Esophagus squamous epithelium (tissue), 4 donors: ENCODE measurements at regions not wholly inside any gene's neighbourhood (a gene's known extent, or its start where the extent isn't known, plus 50 kb on each side); places are given as distances from the start of the nearest gene placed in this dataset.

Experiments
- POLR2A ChIP-seq, 4 donors: fragments of 450-650 bp; IDR thresholded peaks; one replicate each; pipeline ENCODE4 v1.6.1; 2017; ENCODE audit warnings: antibody characterized with exemption in 4 of 4, mild to moderate bottlenecking in 4 of 4, moderate library complexity in 3 of 4
- TF ChIP-seq, protein P1 (sequence below), 6 experiments: fragments of 450-650 bp in 4 of 6; fragments of 200-600 bp in 2 of 6; sonication (generic) in 2 of 6; IDR thresholded peaks; one replicate each; pipeline ENCODE4 v1.5.1; 2016 to 2019; ENCODE audit warnings: antibody characterized with exemption in 6 of 6, mild to moderate bottlenecking in 4 of 6, moderate library complexity in 4 of 6

DNA sequence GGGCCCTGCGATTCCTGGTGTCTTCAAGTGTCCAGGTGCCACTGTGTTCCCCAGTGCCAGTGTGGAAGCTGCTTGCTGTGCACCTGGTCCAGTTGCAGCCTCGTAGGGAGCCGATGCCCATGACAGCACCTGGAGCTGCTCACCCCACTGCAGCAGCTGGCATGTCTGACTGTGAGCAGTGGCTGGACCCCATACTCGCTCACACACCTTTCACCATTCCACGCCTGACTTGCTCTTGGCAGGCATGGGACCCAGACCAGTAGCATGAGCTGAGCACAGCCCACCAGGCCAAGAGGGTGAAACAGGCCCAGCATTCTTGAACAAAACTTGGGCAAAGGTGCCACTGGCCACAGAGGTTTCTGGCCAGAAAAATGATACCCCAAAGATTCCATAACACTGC is 124.5 kb upstream of the THY1 start:
- TF ChIP-seq, protein P1, sequence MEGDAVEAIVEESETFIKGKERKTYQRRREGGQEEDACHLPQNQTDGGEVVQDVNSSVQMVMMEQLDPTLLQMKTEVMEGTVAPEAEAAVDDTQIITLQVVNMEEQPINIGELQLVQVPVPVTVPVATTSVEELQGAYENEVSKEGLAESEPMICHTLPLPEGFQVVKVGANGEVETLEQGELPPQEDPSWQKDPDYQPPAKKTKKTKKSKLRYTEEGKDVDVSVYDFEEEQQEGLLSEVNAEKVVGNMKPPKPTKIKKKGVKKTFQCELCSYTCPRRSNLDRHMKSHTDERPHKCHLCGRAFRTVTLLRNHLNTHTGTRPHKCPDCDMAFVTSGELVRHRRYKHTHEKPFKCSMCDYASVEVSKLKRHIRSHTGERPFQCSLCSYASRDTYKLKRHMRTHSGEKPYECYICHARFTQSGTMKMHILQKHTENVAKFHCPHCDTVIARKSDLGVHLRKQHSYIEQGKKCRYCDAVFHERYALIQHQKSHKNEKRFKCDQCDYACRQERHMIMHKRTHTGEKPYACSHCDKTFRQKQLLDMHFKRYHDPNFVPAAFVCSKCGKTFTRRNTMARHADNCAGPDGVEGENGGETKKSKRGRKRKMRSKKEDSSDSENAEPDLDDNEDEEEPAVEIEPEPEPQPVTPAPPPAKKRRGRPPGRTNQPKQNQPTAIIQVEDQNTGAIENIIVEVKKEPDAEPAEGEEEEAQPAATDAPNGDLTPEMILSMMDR (IDR thresholded peaks at IDR 0.05): no peak
- no peak for TF ChIP-seq POLR2A (IDR thresholded peaks at IDR 0.05)
